ENCODE measurements at regions not wholly inside any gene's neighbourhood (a gene's known extent, or its start where the extent isn't known, plus 50 kb on each side); places are given as distances from the start of the nearest gene placed in this dataset.

DNA sequence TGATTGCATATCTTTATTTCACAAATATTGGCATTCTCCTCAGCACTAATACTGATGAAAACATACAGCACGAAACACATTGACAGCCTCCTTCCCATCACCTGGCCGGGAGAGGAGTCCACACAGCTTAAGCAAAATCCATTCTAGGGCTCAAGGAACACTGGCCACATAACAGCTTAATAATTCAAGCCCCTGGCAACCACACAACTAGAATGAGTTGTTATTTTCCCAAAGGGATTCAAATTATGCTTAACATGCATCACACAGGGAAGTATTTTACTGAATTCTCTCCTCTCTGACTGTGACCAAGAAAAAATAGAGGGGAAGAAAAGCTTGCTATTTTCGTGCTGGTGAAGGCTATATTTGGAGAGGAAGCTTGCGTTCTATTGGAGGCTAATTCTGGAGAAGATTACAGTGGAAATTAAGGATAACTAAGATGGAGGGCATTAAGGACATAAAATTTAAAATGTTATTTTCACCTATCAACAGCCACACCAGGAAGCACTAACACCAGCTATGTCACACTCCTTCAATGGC is 198.5 kb downstream of the ADGRG6 start:
- no peak for DNase-seq (ENCODE audit: low read depth)

DNA sequence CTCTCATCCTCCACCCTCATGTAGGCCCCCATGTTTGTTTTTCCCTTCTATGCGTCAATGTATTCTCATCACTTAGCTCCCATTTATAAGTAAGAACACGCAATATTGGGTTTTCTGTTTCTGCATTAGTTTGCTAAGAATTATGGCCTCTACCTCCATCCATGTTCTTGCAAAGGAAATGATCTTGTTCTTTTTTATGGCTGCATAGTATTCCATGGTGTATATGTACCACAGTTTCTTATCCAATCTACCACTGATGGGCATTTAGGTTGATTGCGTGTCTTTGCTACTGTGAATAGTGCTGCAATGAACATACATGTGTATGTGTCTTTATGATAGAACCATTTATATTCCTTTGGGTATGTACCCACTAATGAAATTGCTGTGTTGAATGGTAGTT is 200.0 kb downstream of the ADGRG6 start:
- no peak for DNase-seq (ENCODE audit: low read depth)

GRCh38 chr6:142507065-142507464 is 205.3 kb downstream of the ADGRG6 start:
- no peak for DNase-seq (ENCODE audit: low read depth)

DNA sequence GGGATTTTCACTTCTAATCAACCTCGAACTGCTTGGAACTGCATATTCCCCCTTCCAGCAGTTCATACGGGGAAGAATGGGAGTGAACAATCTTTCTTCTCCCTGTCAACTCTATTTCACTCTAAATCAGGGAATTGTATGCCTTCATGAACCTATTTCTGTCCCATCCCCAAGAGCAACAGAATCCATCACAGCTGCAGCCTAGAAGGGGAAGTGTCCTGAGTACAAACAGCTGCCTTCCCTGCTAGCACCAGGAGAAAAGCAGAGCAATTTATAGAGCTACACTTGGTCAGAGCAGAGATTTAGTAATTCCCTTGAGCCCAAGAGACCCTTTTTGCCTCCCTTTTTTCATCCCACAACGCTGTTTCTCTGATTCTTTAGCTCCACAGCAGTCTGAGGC is 208.4 kb downstream of the ADGRG6 start:
- no peak for DNase-seq (ENCODE audit: low read depth)

DNA sequence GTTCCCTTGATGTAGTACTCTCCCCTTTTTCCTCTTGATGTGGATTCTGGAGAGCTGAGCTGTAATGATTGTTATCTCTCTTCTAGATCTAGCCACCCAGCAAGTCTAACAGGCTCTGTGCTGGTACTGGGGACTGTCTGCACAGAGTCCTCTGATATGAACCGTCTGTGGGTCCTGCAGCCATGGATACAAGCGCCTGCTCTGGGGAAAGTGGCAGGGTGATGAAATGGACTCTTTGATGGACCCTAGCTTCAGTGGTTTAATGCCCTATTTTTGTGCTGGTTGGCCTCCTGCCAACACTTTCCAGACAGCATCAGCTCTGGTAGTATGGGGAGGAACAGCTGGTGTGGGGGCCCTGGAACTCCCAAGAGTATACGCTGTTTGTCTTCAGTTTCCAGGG is 216.3 kb downstream of the ADGRG6 start:
- no peak for DNase-seq (ENCODE audit: low read depth)

GRCh38 chr6:142518761-142519160 is 217.0 kb downstream of the ADGRG6 start:
- no peak for DNase-seq (ENCODE audit: low read depth)

DNA sequence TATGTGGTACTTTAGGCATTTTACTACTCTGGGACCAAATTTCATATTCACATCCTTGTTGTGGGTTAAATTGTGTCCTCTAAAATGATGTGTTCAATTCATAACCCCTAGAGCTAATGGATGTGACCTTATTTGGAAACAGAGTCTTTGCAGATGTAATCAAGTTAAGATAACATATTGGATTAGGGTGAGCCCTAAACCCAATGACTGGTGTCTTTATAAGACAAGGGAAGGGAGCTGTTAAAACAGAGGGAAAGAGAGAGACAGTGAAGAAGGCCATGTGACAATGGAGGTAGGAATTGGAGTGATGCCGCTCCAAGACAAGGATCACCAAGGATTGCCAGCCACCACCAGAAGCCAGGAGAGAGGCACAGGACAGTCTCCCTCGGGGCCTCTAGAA is 220.0 kb downstream of the ADGRG6 start:
- DNase-seq (ENCODE audit: low read depth), result no peak

GRCh38 chr6:142523515-142524375 is 221.9 kb downstream of the ADGRG6 start:
- no peak for DNase-seq (ENCODE audit: low read depth)

DNA sequence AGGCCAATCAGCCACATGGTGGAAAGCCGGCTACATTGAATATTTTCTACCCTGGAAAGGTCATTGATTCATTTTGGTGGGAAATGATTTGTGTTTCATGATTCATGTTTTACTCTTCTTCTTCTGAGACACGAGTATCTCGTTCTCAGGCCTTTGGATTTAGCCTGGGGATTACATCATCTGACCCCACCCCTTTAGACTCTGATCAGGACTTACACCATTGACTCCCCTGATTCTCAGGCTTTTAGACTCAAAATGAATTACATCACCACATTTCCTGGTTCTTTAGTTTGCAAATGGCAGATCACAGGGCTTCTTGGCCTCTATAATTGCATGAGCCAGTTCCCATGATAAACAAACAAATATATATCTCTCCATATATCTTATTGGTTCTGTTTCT is 228.8 kb downstream of the ADGRG6 start:
- no peak for DNase-seq (ENCODE audit: low read depth)

GRCh38 chr6:142531727-142532126 is 229.9 kb downstream of the ADGRG6 start:
- DNase-seq (ENCODE audit: low read depth), result no peak

DNA sequence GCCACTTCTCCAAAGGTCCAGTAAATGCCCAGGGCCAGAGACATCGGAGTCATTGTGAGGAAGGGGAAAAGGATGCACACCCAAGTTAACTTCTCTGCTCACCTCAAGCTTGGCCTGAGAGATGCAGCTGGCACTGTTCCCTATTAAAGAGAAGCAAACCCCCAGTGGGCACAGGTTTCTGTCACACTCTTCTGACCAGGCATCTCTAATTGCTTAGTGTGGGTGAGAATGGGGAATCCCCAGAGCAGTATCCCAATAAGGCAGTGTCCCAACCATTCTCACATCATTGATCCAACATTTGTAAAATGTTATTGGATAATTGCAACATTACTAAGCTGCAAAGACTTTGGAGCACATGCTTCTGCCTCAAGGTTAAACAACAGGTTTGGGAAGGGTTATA is 232.3 kb downstream of the ADGRG6 start:
- no peak for DNase-seq (ENCODE audit: low read depth)

GRCh38 chr6:142534484-142534883 is 232.7 kb downstream of the ADGRG6 start:
- no peak for DNase-seq (ENCODE audit: low read depth)

- DNase-seq (ENCODE audit: low read depth), result no peak
Measured at GRCh38 chr6:142537612-142538478, 236.0 kb downstream of the ADGRG6 start.

- DNase-seq (ENCODE audit: low read depth), result no peak
Measured at GRCh38 chr6:142542704-142543233, 241.0 kb downstream of the ADGRG6 start.

- no peak for DNase-seq (ENCODE audit: low read depth)
Measured at GRCh38 chr6:142543606-142544005, 241.8 kb downstream of the ADGRG6 start.

GRCh38 chr6:142544199-142544838 is 242.5 kb downstream of the ADGRG6 start:
- no peak for DNase-seq (ENCODE audit: low read depth)

DNA sequence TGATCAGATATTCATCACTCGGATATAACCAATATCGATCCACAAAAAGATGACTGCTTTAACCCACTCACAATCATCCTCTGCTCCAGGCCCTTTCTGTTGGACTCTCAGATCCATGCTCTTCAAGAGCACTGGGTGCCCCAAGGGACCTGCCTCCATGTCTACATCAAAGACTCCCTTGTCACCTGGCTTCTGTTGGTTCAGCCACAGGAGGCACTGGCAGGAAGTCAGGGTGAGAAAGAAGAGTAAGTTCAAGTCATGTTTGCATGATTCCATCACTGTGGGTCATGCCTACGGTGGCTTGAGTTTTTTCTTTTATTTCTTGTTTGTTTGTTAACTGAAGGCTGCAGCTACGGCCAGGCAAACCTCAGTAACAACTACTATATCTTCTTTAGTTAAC is 243.3 kb downstream of the ADGRG6 start:
- DNase-seq (ENCODE audit: low read depth), result no peak

DNA sequence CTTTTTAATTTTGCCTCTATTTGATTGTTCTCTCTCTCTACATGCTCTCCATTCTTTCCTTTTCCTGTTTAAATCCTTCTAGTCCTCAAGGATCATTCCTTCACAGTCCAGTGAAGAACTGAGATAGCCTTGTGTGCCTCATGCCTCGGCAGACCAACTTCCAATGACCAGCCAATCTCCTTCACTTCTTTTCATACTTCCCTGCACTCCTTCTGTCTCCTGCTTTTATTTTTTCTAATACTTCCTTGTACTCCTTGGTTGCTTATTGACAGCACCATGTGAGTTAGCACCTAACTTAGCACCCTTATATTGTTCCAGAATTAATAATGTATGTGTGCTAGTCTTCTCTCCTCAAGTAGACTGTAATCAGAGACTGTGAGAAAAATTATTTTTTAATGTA is 246.8 kb downstream of the ADGRG6 start:
- no peak for DNase-seq (ENCODE audit: low read depth)

DNA sequence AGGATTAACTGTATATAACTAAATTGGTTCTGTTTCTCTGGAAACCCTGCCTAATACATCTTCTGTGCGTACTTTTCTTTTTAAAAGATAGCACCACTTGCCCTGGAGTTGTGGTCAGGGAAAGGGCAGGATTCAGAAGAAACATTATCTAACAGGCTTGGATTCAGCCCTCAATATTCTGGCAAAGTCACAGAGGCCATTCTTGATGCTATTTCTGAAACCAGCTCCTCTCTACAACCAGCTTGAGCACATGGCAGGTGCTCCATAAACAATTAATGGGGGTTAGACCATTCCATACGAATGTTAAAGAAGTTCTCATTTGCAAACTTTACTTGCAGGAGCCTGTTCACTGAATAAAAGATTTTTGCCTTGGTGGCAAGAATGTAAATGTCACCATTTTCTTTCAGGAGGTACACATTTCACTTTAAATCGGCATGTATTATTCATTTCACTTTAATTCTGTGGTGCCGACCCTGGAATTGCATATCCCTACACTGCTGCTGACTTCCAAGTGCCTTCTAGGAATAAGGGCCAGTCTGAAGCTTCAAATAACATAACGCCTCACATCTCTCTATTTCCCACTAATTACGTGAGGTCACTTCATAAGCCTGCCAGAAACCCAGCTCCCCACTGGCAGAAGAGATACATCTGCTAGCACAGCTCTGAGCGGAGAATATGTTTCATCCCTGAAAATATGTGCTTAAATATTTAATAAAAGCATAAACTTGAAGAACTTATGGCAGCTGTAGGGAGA is 248.7 kb downstream of the ADGRG6 start:
- DNase-seq (ENCODE audit: low read depth), result no peak

- peak; percentile 12 for DNase-seq (ENCODE audit: low read depth)
Measured at GRCh38 chr6:142551274-142551811, 249.5 kb downstream of the ADGRG6 start.

- no peak for DNase-seq (ENCODE audit: low read depth)
Measured at GRCh38 chr6:142558786-142559185, 257.0 kb downstream of the ADGRG6 start.

All from stimulated activated CD8-positive, alpha-beta memory T cell treated with anti-CD3 and anti-CD28 coated beads, Interleukin-12 subunit alpha, Interleukin-12 subunit beta, amount 100 ng/mL, for 1 hour (primary cell).